ENCODE measurements at regions not wholly inside any gene's neighbourhood (a gene's known extent, or its start where the extent isn't known, plus 50 kb on each side); places are given as distances from the start of the nearest gene placed in this dataset.

DNA sequence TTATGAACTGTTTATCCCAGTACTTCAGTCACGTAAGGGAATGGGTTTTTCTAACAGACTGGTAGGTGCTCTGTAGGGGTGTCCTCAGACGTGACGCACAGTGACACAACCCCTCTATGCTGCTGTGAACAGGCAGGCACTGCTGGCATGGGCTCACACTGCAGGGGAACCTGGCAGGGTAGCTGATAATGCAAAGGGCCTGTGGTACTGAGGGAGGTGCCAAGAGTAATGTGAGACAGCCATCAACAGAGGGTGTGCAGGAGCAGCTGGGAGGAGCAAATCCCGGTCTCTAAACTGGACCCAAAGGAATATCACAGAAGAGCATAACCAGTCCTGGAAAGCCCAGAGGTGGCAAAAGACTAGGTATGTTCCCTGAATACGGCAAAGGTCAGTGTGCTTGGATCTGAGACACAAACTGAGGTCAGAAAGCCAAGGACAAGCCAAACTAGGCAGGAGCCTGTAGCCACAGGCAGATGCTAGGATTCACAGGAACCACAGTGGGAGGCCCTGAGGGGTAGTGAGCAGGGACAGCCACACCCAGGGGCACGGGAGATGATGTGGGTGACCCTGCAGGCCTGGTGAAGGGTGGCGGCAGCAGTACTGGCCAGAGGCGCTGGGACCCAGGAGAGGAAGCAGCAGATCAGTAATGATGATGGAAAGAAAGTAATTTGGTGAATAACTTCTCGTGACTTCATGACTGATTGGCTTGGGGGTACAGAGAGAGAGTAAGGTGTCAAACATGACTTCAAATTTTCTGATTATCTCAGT, 248.1 kb upstream of the CHRNA7 start:
- TF ChIP-seq, protein P1, sequence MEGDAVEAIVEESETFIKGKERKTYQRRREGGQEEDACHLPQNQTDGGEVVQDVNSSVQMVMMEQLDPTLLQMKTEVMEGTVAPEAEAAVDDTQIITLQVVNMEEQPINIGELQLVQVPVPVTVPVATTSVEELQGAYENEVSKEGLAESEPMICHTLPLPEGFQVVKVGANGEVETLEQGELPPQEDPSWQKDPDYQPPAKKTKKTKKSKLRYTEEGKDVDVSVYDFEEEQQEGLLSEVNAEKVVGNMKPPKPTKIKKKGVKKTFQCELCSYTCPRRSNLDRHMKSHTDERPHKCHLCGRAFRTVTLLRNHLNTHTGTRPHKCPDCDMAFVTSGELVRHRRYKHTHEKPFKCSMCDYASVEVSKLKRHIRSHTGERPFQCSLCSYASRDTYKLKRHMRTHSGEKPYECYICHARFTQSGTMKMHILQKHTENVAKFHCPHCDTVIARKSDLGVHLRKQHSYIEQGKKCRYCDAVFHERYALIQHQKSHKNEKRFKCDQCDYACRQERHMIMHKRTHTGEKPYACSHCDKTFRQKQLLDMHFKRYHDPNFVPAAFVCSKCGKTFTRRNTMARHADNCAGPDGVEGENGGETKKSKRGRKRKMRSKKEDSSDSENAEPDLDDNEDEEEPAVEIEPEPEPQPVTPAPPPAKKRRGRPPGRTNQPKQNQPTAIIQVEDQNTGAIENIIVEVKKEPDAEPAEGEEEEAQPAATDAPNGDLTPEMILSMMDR (IDR thresholded peaks at IDR 0.05; ENCODE audit: low read length, missing control alignments): no peak
- DNase-seq (ENCODE audit: low read depth): no peak

DNA sequence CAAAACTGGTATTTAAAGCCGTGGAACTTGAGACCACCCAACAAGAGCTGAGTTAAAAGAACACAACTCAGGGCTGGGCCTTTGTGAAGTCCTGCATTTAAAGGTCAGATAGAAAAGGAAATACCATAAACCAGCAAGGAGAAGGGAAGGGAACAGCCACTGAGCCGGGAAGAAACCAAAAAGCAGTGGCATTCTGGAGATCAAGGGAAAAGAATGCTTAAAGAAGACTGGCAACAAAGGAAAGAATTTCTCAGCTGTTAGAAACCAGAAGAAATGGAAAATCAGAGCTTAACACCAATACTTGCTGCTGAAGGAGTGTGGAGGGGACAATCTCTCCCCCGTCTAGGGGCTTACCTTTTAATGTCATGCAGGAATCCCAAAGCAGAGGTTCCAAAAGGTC, 247.4 kb upstream of the CHRNA7 start:
- H3K4me3 ChIP-seq (replicated peaks; ENCODE audit: low read depth, low read length): no peak overlapping the region
- TF ChIP-seq, protein P1 (IDR thresholded peaks at IDR 0.05; ENCODE audit: low read length, missing control alignments): no peak
- no peak for DNase-seq (ENCODE audit: low read depth)

More for the DNA sequence above, 248.1 kb upstream of the CHRNA7 start:
- no peak overlapping the region for H3K4me3 ChIP-seq (replicated peaks; ENCODE audit: low read depth, low read length)

DNA sequence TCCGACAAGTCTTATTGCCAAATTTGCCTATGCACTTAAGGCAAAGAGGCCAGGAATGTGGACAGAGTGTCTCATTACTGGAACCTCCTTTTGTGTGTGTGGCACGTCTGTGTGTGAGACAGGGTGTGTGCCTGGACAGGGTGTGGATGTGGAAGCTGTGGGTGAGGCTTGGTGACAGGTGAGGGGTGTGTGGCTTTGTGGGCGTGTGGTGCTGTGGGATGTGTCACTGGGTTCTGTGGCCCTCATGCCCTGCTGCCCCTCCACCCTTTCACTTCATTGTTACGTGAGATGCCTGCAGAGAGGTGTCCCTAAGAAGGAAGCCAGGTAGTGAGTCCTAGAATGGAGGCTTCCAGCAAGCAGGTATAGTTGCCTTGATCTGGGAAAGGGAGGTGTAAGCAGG, 244.0 kb upstream of the CHRNA7 start:
- no peak overlapping the region for H3K4me3 ChIP-seq (replicated peaks; ENCODE audit: low read depth, low read length)
- no peak for DNase-seq (ENCODE audit: low read depth)
- TF ChIP-seq, protein P1 (IDR thresholded peaks at IDR 0.05; ENCODE audit: low read length, missing control alignments): no peak

DNA sequence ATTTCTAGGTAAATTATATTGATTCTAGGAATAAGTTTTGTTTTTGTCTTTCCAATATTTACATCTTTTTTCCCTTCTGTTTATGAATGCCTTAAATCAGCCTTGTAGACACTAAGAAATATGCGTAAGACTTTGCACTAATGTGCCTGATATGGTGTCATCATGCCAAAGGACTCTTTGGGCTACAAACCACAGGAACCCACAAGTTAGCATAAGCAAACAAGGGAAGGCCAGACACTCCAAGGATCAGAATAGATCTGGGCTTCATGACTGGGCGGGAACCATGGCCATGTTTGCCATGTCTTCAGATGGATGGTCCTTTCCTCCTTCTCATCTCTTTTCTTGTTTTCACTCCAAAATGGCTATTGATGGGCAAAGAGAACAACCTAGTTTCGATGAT, 242.2 kb upstream of the CHRNA7 start:
- H3K4me3 ChIP-seq (replicated peaks; ENCODE audit: low read depth, low read length): no peak overlapping the region
- TF ChIP-seq, protein P1 (IDR thresholded peaks at IDR 0.05; ENCODE audit: low read length, missing control alignments): no peak
- DNase-seq (ENCODE audit: low read depth): no peak

DNA sequence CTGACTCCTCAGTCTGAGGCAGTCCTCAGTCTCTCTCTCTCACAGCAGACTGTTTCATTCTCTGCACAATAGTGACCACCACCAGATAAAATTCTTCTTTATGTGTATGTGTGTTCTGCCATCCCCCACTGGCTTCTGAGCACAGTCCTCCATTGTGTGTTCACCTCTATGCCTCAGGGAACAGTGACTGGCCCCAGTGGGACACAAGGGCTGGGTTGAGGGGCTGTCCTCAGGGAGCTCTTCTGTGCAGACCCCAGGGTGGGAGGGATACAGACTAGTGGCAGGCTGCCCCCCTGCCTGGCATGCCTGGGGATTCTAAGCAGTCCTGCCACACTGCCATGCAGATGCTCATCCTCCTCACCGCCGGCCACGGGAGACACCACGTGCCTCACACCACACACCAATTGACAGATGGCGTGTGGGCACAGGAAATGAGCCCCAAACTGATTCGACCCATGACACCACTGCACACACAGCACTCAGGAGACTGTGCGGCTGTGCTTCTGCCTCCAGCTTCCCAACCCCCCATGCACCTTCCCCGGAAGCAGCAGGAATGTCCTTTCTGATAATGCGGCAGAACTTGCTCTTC, 237.6 kb upstream of the CHRNA7 start:
- H3K4me3 ChIP-seq (replicated peaks; ENCODE audit: low read depth, low read length): no peak overlapping the region
- TF ChIP-seq, protein P1 (IDR thresholded peaks at IDR 0.05; ENCODE audit: low read length, missing control alignments): no peak
- DNase-seq (ENCODE audit: low read depth): no peak

DNA sequence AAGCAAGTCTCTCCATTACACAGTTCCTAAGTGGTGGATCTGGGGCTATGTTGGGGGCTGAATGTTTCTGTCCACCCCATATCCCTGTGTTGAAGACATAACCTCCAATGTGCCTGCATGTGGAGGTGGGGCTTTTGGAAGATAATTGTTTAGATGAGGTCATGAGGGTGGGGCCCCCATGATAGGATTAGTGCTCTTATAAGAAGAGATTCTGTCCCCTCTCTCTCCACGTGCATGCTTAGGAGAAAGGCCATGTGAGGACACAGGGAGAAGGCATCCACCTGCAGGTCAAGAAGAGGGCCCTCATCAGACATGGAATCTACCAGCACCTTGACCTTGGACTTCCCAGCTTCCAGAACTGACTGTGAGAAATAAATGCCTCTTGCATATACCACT, 231.0 kb upstream of the CHRNA7 start:
- TF ChIP-seq, protein P1 (IDR thresholded peaks at IDR 0.05; ENCODE audit: low read length, missing control alignments): no peak
- no peak for DNase-seq (ENCODE audit: low read depth)
- H3K4me3 ChIP-seq (replicated peaks; ENCODE audit: low read depth, low read length): no peak overlapping the region
